ENCODE measurements at regions not wholly inside any gene's neighbourhood (a gene's known extent, or its start where the extent isn't known, plus 50 kb on each side); places are given as distances from the start of the nearest gene placed in this dataset.
"Not testable (repeated sequence)": the region's sequence is repeated elsewhere in the genome, so short reads cannot be mapped to it uniquely, and the experiment has no call there.

DNA sequence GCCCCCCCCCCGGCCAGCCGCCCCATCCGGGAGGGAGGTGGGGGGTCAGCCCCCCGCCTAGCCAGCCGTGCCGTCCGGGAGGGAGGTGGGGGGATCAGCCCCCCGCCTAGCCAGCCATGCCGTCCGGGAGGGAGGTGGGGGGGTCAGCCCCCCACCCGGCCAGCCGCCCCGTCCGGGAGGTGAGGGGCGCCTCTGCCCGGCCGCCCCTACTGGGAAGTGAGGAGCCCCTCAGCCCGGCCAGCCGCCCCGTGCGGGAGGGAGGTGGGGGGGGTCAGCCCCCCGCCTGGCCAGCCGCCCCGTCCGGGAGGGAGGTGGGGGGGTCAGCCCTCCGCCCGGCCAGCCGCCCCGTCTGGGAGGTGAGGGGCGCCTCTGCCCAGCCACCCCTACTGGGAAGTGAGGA, 150.4 kb upstream of the ALDH1B1 start:
- TF ChIP-seq CTCF (IDR thresholded peaks at IDR 0.05; ENCODE audit: low read depth, low read length, missing input control), result not testable (repeated sequence)
- TF ChIP-seq, protein P1, sequence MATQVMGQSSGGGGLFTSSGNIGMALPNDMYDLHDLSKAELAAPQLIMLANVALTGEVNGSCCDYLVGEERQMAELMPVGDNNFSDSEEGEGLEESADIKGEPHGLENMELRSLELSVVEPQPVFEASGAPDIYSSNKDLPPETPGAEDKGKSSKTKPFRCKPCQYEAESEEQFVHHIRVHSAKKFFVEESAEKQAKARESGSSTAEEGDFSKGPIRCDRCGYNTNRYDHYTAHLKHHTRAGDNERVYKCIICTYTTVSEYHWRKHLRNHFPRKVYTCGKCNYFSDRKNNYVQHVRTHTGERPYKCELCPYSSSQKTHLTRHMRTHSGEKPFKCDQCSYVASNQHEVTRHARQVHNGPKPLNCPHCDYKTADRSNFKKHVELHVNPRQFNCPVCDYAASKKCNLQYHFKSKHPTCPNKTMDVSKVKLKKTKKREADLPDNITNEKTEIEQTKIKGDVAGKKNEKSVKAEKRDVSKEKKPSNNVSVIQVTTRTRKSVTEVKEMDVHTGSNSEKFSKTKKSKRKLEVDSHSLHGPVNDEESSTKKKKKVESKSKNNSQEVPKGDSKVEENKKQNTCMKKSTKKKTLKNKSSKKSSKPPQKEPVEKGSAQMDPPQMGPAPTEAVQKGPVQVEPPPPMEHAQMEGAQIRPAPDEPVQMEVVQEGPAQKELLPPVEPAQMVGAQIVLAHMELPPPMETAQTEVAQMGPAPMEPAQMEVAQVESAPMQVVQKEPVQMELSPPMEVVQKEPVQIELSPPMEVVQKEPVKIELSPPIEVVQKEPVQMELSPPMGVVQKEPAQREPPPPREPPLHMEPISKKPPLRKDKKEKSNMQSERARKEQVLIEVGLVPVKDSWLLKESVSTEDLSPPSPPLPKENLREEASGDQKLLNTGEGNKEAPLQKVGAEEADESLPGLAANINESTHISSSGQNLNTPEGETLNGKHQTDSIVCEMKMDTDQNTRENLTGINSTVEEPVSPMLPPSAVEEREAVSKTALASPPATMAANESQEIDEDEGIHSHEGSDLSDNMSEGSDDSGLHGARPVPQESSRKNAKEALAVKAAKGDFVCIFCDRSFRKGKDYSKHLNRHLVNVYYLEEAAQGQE (IDR thresholded peaks at IDR 0.05), result not testable (repeated sequence)

Data from liver (tissue), 2 donors.